GM19438 (cell line): ENCODE measurements at regions not wholly inside any gene's neighbourhood (a gene's known extent, or its start where the extent isn't known, plus 50 kb on each side); places are given as distances from the start of the nearest gene placed in this dataset.

Experiments
- ATAC-seq: cut with Tn5 transposase; IDR thresholded peaks from one replicate; pipeline ENCODE4 v1.9.1; 2021; ENCODE audit warnings: low read depth; ENCODE audit not compliant: unreplicated experiment

DNA sequence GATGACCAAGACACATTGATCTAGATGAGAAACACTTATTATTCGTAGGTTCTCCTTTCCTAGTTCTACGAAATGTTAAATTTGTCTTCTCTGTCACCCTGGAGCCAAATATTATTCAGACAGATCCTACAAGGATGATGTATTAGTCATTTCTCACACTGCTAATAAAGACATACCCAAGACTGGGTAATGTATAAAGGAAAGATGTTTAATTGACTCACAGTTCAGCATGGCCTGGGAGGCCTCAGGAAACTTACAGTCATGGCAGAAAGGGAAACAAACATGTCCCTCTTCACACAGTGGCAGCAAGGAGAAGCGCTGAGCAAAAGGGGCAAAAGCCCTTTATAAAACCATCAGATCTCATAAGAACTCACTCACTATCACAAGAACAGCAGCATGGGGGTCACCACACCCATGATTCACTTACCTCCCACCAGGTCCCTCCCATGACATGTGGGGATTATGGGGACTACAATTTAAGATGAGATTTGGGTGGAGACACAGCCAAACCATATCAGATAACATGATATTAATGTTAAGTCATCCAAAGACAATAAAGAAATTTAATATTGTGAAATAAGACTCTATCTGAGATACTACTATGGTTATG is 1248.8 kb upstream of the SLC10A2 start:
- ATAC-seq, result no peak

DNA sequence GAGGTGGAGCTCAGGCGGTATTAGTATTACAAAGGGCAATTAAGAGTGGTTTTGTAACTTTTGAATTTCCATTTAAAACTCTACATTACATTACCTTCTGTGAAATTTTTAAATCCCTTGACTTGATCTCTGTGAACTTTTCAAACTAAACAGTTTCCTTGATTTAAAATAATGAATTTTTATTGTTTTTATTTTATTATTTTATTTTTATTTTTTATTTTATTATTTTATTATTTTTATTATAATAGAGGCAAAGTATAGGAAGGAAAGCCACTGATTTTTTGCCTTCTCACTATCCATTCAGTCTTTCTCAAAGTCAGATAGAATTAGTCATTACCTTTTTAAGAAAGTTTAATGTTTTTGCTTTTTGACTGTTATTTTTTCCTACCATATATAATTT is 1248.1 kb upstream of the SLC10A2 start:
- no peak for ATAC-seq

DNA sequence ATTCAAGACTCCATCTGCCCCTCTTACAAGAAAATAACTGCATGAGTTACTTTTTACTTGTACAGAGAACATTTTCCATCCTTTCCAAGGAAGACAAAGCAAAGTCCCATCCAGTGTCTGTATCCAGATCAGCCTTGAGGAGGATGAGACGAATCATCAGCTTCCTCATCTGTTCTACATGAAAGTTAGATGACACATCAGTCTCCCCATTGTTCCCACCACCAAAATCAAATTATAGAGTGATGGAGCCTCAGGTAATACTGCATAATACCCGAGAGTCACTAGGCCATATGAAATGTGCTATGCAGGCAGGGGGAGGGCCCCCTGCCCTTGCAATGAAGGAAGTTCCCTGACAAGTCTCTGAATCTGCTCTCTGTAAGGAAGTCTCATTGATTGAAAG is 1244.6 kb upstream of the SLC10A2 start:
- no peak for ATAC-seq

DNA sequence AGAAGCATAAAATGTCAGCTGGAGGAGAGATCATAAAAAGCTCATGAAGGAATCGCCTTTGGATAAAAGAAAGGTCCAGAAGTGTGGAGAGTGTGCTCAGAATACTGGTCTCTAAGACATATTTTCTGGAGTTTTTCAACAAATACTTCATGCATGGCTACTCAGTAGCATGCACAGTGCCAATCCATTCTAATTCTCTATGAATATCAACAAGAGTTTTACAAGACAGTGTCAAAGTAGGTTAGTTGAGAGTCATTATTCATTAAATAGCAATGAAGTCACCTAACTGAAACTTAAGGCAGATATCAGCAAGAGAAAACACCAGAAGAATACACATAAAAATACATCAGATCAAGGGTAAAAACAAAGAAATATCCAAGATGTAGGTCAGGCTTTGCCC is 1243.2 kb upstream of the SLC10A2 start:
- ATAC-seq, result no peak

DNA sequence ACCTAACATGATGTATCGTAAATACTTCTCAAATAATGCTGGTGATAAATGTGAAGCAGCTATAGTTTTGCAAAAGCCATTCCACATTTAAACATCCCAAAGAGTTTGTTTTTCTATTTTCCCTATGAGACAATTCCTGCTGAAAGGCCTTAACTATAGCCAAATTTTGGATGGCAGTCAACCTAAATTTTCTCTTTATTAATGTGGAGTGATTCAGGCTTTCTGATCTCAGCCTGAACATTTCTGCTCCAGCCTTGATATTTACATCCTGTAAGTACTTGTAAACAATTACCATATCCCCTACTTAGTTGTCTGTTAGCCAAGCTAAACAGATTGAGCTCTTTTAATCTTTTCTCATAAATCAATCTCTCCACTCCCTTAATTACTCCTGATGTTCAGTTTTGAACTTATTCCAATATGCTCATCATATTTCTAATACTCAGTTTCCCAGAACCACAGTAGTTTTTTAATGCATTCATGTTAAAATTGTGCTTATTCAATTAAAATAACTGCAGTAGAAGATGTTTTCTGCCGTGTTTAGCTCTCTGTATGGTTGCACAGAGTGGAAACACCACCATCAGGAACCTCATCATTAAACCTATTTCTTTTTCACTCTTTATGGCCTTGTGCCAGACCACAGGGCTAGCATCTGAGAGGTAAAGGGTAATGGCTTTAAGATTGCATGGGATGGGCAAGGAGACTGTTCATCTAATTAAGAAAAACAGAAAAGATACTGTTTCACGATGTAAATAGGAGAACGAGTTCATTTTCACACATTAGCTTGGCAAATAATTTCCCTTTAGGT is 1235.2 kb upstream of the SLC10A2 start:
- no peak for ATAC-seq

DNA sequence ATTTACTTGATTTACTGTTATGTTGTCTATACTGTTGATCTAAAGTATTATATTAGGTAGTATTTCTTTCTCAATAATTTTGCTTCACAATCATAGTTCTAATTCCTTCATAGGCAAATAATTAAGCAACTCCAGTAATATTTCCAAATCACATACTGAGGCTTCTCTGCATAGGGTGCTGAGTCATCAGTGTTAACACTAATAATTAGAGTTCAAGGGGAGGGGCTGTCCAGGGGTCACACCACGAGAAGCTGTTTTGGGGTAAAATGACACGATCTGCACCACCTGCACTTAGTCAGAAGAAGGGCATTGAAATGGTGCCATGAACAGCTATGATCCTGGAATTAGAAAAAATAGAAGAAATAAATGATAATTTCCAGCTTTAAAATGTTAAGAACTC is 1230.9 kb upstream of the SLC10A2 start:
- no peak for ATAC-seq

DNA sequence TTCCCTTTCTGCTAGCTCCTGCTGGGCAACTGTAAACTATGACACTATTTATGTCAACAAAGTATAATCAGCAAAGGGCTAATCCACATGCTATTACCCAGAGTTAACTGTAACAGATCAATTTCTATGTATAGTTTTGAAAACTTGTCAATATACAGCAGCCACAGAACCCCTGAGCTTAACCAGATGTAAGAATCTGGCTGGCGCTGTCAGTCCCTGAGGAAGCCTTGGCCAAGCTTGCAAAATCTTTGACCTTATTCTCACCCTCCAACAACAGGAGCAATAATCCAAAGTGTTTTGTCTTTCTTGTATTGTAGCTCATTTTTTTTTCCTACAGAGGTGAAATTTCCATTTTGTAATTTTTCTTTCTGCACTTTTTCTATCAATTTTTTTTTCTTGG is 1230.1 kb upstream of the SLC10A2 start:
- no peak for ATAC-seq

DNA sequence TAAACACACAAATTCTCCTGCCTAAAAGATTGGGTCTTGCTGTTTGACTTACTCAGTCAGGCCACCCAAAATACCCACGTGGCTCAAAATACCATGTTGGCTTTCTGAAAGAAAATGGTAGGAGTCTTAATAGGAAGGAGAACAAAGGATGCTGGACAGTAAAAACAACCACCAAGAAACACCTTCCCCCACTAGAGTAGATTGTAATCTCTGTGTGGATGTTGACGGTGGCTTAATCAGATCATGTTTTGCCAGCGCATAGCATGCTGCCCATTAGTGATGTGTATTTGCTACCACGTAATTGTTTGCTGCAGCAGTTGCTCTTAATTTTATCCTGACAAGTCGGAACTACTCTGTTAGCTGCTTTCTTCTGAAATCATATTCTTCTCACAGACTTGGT is 1229.3 kb upstream of the SLC10A2 start:
- no peak for ATAC-seq

DNA sequence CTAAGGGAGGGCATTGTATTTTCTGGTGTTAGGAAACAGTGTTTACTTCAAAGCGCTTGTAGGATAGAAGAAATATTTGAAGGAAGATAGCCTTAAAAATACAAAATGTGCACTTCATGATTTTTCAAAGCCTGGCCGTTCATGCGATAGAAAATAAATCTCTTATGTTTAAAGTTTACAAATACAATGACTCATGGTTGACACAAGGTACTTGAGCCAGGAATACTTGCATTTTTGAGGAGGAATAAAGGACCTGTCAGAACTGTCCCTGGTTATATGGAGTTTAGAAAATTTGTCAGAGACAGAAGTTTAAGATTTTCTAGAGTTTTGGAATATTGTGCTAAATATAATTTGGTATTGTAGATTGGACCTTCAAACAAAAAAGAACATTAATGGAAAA is 1223.2 kb upstream of the SLC10A2 start:
- no peak for ATAC-seq

DNA sequence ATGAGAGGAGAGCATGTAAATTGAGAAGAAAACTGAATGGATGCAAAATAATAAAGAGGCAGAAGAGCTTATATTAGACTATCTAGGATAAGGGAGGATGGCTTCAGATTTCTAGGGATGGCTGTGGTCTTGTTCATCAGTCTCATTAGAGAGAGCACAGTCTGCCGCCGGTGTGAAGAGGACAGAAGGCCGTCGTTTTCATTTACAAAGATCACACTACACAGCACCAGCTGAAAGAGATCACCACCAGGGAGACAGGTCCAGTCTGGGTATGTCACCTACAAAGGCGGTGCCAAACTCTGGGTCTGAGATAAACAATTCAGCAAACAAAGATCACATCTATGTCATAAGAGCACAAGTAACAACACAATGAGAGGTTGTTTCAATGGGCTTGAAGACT is 1222.3 kb upstream of the SLC10A2 start:
- no peak for ATAC-seq

DNA sequence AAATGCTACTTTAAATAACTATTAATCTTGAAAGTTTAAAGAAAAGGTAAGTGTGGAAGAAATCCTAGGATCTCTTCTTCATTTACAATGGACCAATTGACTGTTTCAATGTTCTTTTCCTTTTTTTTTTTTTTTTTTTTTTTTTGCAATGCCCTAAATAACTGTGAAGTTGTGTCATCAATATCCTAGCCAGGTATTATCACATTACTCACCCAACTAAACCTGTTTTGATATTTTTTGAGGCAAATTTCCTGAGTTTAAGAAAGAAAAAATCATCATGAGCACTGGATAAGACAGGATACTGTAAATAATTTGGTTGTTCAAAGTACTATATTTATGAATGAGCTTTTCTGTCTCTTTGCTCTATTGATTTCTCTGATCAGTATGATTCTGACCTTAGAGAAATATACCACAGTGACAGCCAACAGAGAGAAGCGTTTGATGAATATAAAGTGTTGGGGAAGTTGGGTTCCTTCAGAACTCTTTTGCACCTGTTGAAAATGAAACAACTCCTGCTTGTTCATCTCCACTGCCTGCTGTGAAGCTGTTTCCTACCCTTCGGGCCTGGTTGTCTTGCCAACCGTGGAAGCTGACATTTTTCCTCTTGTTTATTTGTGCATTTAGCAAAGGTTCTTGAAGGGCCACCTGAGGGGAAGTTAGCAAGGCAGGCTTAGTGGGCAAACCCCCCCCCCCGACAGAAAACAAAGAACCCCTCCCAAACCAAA is 1220.5 kb upstream of the SLC10A2 start:
- ATAC-seq, result no peak

DNA sequence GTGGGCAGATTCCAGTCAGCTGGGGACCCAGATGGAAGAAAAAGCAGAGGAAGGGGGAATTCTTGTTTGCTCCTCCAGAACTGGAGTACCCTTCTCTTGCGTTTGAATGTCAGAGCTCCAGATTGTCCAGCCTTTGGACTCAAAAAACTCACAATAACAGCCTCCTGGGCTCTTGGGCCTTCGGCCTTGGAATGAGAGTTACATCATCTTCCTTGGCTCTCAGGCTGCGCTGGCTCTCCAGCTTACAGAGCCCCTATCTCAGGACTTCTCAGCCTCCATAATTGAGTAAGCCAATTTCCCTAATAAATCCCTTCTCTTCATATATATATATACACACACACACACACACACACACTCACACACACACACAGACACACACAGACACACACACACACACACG is 1215.7 kb upstream of the SLC10A2 start:
- no peak for ATAC-seq

DNA sequence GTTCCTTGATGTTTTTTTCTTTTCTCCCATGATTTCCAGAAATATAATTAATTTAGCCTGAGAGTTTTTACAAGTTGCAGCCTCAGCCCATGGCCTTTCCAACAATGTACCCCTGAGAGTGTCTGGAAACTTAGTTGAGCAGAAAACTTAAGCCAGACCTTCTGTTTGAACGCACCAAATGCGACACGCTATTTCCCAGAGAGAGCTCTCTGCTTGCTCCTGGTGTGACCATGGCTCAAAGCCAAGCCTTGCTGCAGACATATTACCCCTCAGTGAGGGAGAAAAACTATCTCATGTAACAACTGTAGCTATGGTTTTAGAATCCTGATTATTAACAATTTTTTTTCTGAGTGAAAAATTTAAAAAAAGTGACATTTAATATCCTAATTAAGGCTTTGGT is 1204.5 kb upstream of the SLC10A2 start:
- ATAC-seq, result no peak

DNA sequence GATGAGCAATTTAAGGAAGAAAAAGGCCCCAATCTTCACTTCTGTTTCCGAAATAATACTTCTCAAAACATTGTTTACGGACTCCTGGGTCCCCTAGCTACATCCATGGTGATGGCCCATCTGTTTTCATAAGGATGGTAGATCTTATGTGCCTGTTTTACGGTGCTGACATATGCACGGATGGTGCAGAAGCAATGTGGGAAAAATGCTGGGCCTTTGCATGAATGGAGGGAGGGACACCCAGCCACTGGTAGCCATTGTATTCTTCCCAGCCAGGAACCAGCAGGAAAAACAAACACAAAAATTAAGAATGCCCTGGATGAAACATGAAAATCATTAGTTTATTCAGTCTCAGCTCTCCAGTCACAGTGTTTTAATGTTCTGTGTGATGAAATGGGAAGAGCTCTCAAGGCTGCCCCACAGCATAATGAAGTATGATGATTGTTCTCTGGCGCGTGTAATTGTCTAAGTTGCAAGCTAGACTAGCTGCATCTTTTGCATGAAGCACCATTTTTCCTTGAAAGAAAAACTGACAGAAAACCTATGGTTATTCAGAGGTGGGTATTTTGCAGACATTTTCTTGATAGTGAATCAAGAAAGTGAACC is 1201.1 kb upstream of the SLC10A2 start:
- ATAC-seq, result no peak

DNA sequence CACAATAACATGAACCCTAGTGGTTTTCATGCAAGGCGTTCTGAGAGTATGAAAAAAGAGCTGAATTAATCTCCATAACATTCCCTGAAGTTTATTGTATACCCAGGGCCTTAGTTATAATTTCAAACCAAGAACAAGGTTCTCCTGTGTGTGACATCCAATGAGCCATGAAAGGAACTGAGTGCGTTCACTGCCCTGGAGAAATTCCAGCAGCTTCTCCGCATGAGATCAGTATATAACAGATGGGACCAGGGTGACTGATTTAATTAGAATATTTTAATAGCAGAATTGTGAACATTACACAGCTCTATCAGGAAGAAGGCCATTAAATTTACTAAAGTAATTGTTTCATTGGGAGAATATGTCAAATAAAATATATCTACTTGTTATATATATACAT is 1190.5 kb upstream of the SLC10A2 start:
- no peak for ATAC-seq

DNA sequence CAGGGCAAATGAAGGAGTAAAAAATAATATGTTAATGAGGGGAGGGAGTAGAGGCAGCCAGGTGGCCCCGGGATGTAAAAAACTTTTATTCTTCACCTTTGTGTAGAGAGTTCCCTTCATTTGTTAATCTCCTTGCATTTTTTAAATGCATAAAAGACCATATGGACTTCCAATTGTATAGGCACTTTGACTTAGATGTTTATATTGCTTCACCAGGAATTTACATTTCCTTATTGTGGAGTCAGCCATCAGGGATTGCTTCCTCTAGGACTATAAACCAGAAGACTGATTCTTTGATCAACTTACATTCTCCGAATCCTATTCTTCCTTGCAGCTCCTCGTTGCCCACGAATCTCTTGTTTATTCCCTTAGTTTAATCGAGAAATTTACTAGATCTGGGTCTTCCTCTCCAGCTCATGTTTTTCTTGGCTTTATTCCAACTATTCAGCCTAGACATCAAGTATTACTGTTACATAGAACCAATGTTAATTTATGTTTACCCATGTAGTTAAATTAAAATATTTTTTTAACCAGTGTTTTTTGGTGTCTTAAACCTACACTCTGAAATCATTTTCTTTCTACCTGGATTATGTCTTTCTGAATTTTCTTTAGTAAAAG is 1187.0 kb upstream of the SLC10A2 start:
- no peak for ATAC-seq

DNA sequence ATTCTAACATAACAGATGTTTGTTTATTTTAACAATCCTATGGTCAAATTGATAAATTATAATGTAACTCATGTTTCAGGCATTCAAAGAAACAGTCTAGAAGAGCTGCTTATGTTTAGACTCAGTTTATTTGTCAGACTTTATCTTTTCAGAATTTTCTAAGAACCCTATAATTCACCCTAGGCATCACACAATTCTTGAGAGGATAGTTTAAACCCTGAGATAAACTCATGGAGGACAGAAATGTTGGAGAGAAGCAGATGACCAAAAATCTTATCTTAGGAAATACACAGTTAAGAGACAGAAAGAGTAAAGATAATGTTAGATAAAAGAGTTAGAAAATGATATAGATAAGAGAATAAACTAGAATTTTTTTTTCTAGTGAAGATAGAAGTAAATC is 1185.7 kb upstream of the SLC10A2 start:
- ATAC-seq, result no peak

DNA sequence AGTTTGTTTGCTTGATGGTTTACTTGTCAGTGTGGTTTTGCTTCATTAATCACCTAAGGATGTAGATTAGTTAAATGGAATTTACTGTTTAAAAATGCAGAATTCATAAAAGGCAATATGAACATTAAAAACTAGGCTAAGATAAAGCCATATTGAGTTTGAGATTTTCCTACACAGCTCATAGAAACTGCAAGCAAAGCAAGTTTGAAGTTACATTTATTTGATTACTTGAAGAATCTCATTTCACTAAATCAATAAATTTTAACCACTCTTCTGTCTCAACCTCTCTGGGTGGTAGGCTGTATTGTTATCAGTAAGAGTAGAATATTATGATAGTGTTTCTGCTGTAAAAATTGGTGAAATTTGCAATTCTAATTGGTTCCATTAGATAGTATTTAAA is 1180.7 kb upstream of the SLC10A2 start:
- ATAC-seq, result no peak

DNA sequence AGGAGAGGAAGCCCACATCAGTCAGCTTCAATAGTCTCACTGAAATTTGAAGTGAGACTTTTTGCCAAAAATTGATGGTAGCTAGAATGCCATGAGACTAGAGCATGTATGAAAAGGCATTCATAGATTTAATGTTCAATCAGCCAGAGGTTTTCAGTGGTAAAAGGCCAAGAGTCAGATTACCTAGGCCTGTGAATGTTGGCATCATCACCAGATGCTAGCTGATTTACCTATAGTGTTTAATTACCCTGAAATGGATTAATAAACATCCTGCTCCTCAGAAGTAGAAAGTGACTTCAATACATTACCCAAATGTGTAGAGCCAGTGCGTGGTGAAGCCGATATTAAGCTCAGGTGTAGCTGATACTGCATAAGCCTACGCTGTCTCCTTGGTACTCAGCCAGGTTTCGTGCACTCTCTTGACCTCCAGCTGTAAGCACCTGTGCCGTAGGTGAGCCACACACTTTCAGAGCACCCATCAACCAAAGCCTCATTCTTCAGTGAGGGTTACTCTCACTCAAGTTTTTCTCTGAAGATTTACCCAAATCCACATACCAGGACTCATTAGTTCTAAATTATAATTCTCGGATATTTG is 1140.3 kb upstream of the SLC10A2 start:
- no peak for ATAC-seq

DNA sequence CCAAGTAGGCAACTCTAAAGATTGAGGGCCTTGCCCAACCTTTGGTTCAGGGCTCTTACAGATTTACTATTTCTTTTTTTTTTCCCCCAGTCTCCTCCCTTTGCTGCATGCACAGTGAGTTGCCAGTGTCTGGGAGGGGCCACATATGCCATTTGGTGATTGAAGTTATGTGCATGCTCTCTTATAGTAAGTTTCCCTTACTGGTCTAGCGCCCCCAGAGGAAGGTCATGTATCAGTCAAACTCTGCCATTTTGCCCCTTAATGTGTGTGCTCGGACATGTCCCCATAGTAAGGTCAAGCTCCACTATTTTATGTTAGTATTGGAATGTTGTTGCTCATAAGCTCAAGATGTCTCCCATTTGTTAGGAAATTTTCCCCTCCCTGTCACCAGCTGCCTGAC is 1138.0 kb upstream of the SLC10A2 start:
- ATAC-seq, result no peak

DNA sequence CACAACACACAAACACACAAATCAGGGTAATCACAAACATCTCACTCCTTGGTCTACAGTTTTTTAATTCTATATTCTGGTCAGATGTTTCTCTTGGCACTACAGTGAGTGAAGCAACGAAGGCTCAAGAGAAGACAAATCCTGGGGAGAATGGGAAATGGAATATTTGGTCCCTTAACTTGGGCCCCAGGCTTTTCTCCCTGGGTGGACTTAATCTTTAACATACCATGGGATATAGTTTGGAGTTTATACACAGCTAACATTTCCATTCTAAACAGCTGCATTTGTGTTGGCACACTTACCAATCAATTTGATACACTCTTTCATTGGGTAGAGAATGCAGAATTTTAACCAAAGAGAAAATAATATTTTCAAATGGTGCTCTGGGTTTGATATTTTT is 1132.6 kb upstream of the SLC10A2 start:
- no peak for ATAC-seq
